OCI-LY3 (cell line): ENCODE measurements at regions not wholly inside any gene's neighbourhood (a gene's known extent, or its start where the extent isn't known, plus 50 kb on each side); places are given as distances from the start of the nearest gene placed in this dataset.

ENCODE experiments used
- CTCF ChIP-seq: fragments of 200-600, 300-600 bp; sonication (generic); IDR thresholded peaks from 2 replicates; pipeline ENCODE4 v1.5.1; 2014; ENCODE audit warnings: antibody characterized with exemption, low read length, low read depth
- EZH2phosphoT487 ChIP-seq: fragments of 200-600 bp; shearing (Covaris generic); IDR thresholded peaks from 2 replicates; pipeline ENCODE4 v1.6.1; 2018; ENCODE audit warnings: antibody characterized with exemption, mixed run types, low read depth

GRCh38 chr5:163339148-163339547 lies 98.2 kb upstream of the CCNG1 start:
- TF ChIP-seq CTCF: no peak
- TF ChIP-seq EZH2phosphoT487: no peak
